ENCODE measurements at regions not wholly inside any gene's neighbourhood (a gene's known extent, or its start where the extent isn't known, plus 50 kb on each side); places are given as distances from the start of the nearest gene placed in this dataset.

- ChIA-PET POLR2A (no interaction called here), CTCF (ENCODE audit: low intra/inter-chr PET ratio) (no interaction called here)
- Histone ChIP-seq H3K9me3 (replicated peaks; ENCODE audit: control insufficient read depth, insufficient read depth, low read depth, low read length) (no peaks in the 10 kb centered on the region; the same call in 1 of the 2 replicates), H3K4me1 (replicated peaks in 1 of 2; ENCODE audit: control insufficient read depth in 2 of 2, insufficient read depth in 2 of 2, low read length in 2 of 2) (no peaks in the 10 kb centered on the region), H3K9me1 (ENCODE audit: control insufficient read depth, insufficient read depth, low read length) (no peaks in the 10 kb centered on the region), H3K9ac (ENCODE audit: insufficient read depth in 1 of 2, low read depth in 2 of 2, low read length in 2 of 2) (no peak overlapping the region), H3K36me3 (ENCODE audit: control insufficient read depth, insufficient read depth, low read length) (no peaks in the 10 kb centered on the region), H3K27me3 (ENCODE audit: control insufficient read depth in 2 of 2, insufficient read depth in 2 of 2, low read length in 2 of 2) (no peaks in the 10 kb centered on the region), H3K4me2 (ENCODE audit: insufficient read depth, low read length) (no peak overlapping the region), H3K79me2 (ENCODE audit: control insufficient read depth, insufficient read depth, low read length) (no peaks in the 10 kb centered on the region), H3K27ac (ENCODE audit: extremely low read depth, low read depth, low read length) (no peak overlapping the region), H4K20me1 (replicated peaks; ENCODE audit: control insufficient read depth, insufficient read depth, low read length) (no peaks in the 10 kb centered on the region), H2AFZ (ENCODE audit: low read depth, low read length) (no peak overlapping the region), H3K4me3 (no peak overlapping the region)
- DNase-seq (ENCODE audit: extremely low read depth in 1 of 4, low spot score in 3 of 4): no peak
- intact Hi-C loops (cut with micrococcal nuclease): no loop called here
- TF ChIP-seq ELF1 (tag; IDR thresholded peaks at IDR 0.05) (no peak), FOXP4 (CRISPR knock-in tag; IDR thresholded peaks at IDR 0.05; ENCODE audit: borderline replicate concordance) (no peak), LARP7 (IDR thresholded peaks at IDR 0.05) (no peak), POLR2A (conservative IDR thresholded peaks at IDR 0.05) (no peak), KHSRP (IDR thresholded peaks at IDR 0.05) (no peak), TBP (optimal IDR thresholded peaks at IDR 0.05; ENCODE audit: low read depth, low read length) (no peak), ZNF668 (CRISPR knock-in tag; IDR thresholded peaks at IDR 0.05) (no peak), GATAD2A (IDR thresholded peaks at IDR 0.05) (no peak), ZNF445 (CRISPR knock-in tag; IDR thresholded peaks at IDR 0.05; ENCODE audit: low read depth) (no peak), GMEB1 (CRISPR knock-in tag; IDR thresholded peaks at IDR 0.05) (no peak), SETDB1 (IDR thresholded peaks at IDR 0.05; ENCODE audit: low read length) (no peak)
- TF ChIP-seq, protein P1, sequence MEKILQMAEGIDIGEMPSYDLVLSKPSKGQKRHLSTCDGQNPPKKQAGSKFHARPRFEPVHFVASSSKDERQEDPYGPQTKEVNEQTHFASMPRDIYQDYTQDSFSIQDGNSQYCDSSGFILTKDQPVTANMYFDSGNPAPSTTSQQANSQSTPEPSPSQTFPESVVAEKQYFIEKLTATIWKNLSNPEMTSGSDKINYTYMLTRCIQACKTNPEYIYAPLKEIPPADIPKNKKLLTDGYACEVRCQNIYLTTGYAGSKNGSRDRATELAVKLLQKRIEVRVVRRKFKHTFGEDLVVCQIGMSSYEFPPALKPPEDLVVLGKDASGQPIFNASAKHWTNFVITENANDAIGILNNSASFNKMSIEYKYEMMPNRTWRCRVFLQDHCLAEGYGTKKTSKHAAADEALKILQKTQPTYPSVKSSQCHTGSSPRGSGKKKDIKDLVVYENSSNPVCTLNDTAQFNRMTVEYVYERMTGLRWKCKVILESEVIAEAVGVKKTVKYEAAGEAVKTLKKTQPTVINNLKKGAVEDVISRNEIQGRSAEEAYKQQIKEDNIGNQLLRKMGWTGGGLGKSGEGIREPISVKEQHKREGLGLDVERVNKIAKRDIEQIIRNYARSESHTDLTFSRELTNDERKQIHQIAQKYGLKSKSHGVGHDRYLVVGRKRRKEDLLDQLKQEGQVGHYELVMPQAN (IDR thresholded peaks at IDR 0.05; ENCODE audit: borderline replicate concordance): no peak
- BruUV-seq (replicated peaks): no TSS peak
- no peak for FAIRE-seq
- 0% methylated on average over 2 of the region's 2 CpGs for WGBS (ENCODE audit: insufficient coverage, low coverage, missing lambda C conversion rate)
- ATAC-seq: no peak
- in situ Hi-C loops (cut with MboI): no loop called here
Measured at GRCh38 chr1:242800521-242800920, 276.0 kb upstream of the PLD5 start.

Measured in K562 (cell line).